Neural progenitor cell (in vitro differentiated cells): ENCODE measurements at regions not wholly inside any gene's neighbourhood (a gene's known extent, or its start where the extent isn't known, plus 50 kb on each side); places are given as distances from the start of the nearest gene placed in this dataset.

ENCODE experiments used
- CTCF ChIP-seq: fragments of 200-600 bp; sonication (generic); IDR thresholded peaks from 2 replicates; pipeline ENCODE4 v1.5.1; 2017; ENCODE audit warnings: antibody characterized with exemption, mild to moderate bottlenecking
- EZH2 ChIP-seq: fragments of 200-600 bp; sonication (generic); IDR thresholded peaks from 2 replicates; pipeline ENCODE4 v1.6.1; 2017; ENCODE audit warnings: antibody characterized with exemption, mild to moderate bottlenecking, moderate library complexity
- EZH2phosphoT487 ChIP-seq: fragments of 200-600 bp; sonication (generic); IDR thresholded peaks from 2 replicates; pipeline ENCODE4 v1.6.1; 2017; ENCODE audit warnings: antibody characterized with exemption

- TF ChIP-seq CTCF (no peak), EZH2phosphoT487 (no peak), EZH2 (no peak)
These were observed 143.7 kb downstream of the SNX19 start for GRCh38 chr11:130772266-130773227.
